Neuronal stem cell (in vitro differentiated cells): ENCODE measurements at regions not wholly inside any gene's neighbourhood (a gene's known extent, or its start where the extent isn't known, plus 50 kb on each side); places are given as distances from the start of the nearest gene placed in this dataset.

Experiments
- DNase-seq: peaks from one replicate; pipeline ENCODE4 v3.0.0-alpha.2; 2013; ENCODE audit warnings: low spot score
- H2AFZ ChIP-seq: one replicate; pipeline ENCODE4 v1.6.1; 2013; ENCODE audit warnings: mild to moderate bottlenecking, low read length, inconsistent platforms
- H2AK5ac ChIP-seq: 2 replicates; pipeline ENCODE4 v1.6.1; 2013; ENCODE audit warnings: low read depth, mild to moderate bottlenecking, inconsistent platforms, low read length, moderate library complexity, mixed read lengths
- H2BK120ac ChIP-seq: 2 replicates; pipeline ENCODE4 v1.6.1; 2013; ENCODE audit warnings: low read depth, mild to moderate bottlenecking, inconsistent platforms, low read length, moderate library complexity, mixed read lengths
- H2BK12ac ChIP-seq: one replicate; pipeline ENCODE4 v1.6.1; 2013; ENCODE audit warnings: low read length, inconsistent platforms
- H2BK15ac ChIP-seq: 2 replicates; pipeline ENCODE4 v1.6.1; 2013; ENCODE audit warnings: mild to moderate bottlenecking, low read length, inconsistent platforms, mixed read lengths
- H2BK5ac ChIP-seq: one replicate; pipeline ENCODE4 v1.6.1; 2013; ENCODE audit warnings: inconsistent platforms, mild to moderate bottlenecking, low read length, moderate library complexity
- H3K14ac ChIP-seq: one replicate; pipeline ENCODE4 v1.6.1; 2013; ENCODE audit warnings: low read length, inconsistent platforms
- H3K18ac ChIP-seq: 2 replicates; pipeline ENCODE4 v1.6.1; 2013; ENCODE audit warnings: low read length, inconsistent platforms
- H3K23ac ChIP-seq: 2 replicates; pipeline ENCODE4 v1.6.1; 2013; ENCODE audit warnings: low read depth, mild to moderate bottlenecking, mixed read lengths, low read length, inconsistent platforms; ENCODE audit not compliant: poor library complexity
- H3K27ac ChIP-seq: replicated peaks from 3 replicates; pipeline ENCODE4 v1.5.1; 2013; ENCODE audit warnings: low read length, inconsistent platforms
- H3K27me3 ChIP-seq, 3 experiments: 2 replicates each; pipeline ENCODE4 v1.6.1; 2013; ENCODE audit warnings: low read length in 3 of 3, mild to moderate bottlenecking in 2 of 3, inconsistent platforms in 1 of 3, low read depth in 1 of 3, mixed read lengths in 1 of 3, moderate library complexity in 1 of 3; ENCODE audit not compliant: control insufficient read depth in 3 of 3, insufficient read depth in 3 of 3
- H3K36me3 ChIP-seq, 2 donors: replicated peaks in 1 of 2; 2 replicates each; pipeline ENCODE4 v1.6.1; 2013; ENCODE audit warnings: low read length in 2 of 2; ENCODE audit not compliant: control insufficient read depth in 2 of 2, insufficient read depth in 2 of 2
- H3K4ac ChIP-seq: 2 replicates; pipeline ENCODE4 v1.6.1; 2013; ENCODE audit warnings: inconsistent platforms, mild to moderate bottlenecking, low read length, moderate library complexity
- H3K4me1 ChIP-seq, 2 donors: 1 replicate in 1 of 2; 2 replicates in 1 of 2; pipeline ENCODE4 v1.6.1; 2013; ENCODE audit warnings: low read length in 2 of 2, low read depth in 1 of 2; ENCODE audit not compliant: control insufficient read depth in 2 of 2, insufficient read depth in 1 of 2
- H3K4me2 ChIP-seq: one replicate; pipeline ENCODE4 v1.6.1; 2013; ENCODE audit warnings: mild to moderate bottlenecking, low read length, inconsistent platforms; ENCODE audit not compliant: insufficient read depth, poor library complexity, severe bottlenecking
- H3K4me3 ChIP-seq, 2 donors: 2 replicates each; pipeline ENCODE4 v1.5.1; 2013; ENCODE audit warnings: low read length in 2 of 2, mild to moderate bottlenecking in 2 of 2, inconsistent platforms in 1 of 2, moderate library complexity in 1 of 2
- H3K79me1 ChIP-seq: one replicate; pipeline ENCODE4 v1.6.1; 2013; ENCODE audit warnings: low read depth, mild to moderate bottlenecking, inconsistent platforms, low read length, moderate library complexity
- H3K9ac ChIP-seq: one replicate; pipeline ENCODE4 v1.6.1; 2013; ENCODE audit warnings: mild to moderate bottlenecking, low read depth, low read length, inconsistent platforms; ENCODE audit not compliant: poor library complexity
- H3K9me3 ChIP-seq, 2 donors: replicated peaks in 1 of 2; 2 replicates each; pipeline versions ENCODE3 to v1.6.1; 2013; ENCODE audit warnings: low read length in 2 of 2, mild to moderate bottlenecking in 2 of 2, inconsistent platforms in 1 of 2, low read depth in 1 of 2, mixed read lengths in 1 of 2, moderate library complexity in 1 of 2; ENCODE audit not compliant: control insufficient read depth in 2 of 2, insufficient read depth in 1 of 2
- H4K8ac ChIP-seq: one replicate; pipeline ENCODE4 v1.6.1; 2013; ENCODE audit warnings: low read depth, mild to moderate bottlenecking, inconsistent platforms, low read length, moderate library complexity
- H4K91ac ChIP-seq: one replicate; pipeline ENCODE4 v1.6.1; 2013; ENCODE audit warnings: low read length, low read depth, mild to moderate bottlenecking, inconsistent platforms; ENCODE audit not compliant: poor library complexity
- whole genome bisulfite sequencing, 2 donors: extraction: QIAGEN DNeasy Blood & Tissue Kit; methylation state at CpG; one replicate each; pipeline ENCODE4 v1.1.7; 2013; ENCODE audit warnings: missing lambda C conversion rate in 2 of 2, mixed read lengths in 1 of 2; ENCODE audit not compliant: insufficient read length in 2 of 2, insufficient replicate concordance in 1 of 2; ENCODE audit errors: extremely low coverage in 2 of 2; 5-methylcytosine and 5-hydroxymethylcytosine counted together

DNA sequence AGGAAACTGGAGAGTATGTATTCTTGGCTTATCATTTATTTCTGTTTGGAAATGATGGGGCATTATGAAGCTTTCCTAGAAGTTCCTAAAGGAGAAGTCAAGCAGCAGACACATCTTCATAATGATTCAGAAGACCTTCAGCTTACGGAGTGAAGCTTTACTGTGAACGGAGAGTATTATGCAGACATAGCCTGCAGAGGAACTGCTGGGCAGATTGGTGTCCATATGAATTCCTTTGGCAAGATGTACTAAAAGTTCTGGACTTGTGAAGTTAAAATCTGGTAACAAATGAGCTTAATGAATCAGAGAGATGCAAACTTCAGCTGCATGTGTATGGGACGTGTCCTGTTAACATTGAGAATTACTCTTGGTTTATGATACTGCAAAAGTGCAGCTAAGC is 60.1 kb downstream of the NABP1 start:
- Histone ChIP-seq H2AFZ (no peak overlapping the region), H4K8ac (no peak overlapping the region), H3K9me3 (no peaks in the 10 kb centered on the region), H3K18ac (no peak overlapping the region), H3K27ac (no peak overlapping the region), H3K9ac (no peak overlapping the region), H2BK120ac (no peak overlapping the region), H2BK15ac (no peak overlapping the region), H3K4me1 (no peaks in the 10 kb centered on the region), H3K79me1 (no peaks in the 10 kb centered on the region), H3K4me3 (no peak overlapping the region), H2BK5ac (no peak overlapping the region), H2BK12ac (no peak overlapping the region), H4K91ac (no peak overlapping the region), H2AK5ac (no peak overlapping the region), H3K27me3 (peaks cover 0 to 4% (median 0%) of the 10 kb centered on the region in 3 experiments), H3K14ac (no peak overlapping the region), H3K4ac (no peak overlapping the region), H3K23ac (no peak overlapping the region), H3K4me2 (no peak overlapping the region), H3K36me3 (no peaks in the 10 kb centered on the region)
- no peak for DNase-seq
- no CpG with 5 or more reads among the region's 3 CpGs for WGBS, 2 donors

DNA sequence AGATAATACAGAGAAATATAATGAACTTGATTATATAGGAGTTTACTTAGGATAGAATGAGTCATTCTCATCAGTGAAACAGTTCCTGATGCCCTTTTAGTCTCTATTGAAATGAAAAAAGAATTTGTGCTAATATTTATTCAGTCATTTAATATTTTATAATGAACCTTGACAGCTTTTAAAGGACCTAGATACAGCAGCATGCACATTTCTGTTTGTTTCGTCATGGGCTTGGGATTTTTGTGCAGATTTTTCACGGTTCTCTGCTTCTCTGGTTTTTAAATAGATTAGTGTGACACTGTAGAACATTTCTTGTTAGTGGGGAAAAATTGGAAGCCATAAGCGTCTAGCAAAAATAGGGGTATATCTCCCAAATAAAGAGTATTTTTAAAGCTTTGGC is 60.7 kb downstream of the NABP1 start:
- H2BK12ac ChIP-seq, result no peak overlapping the region
- H3K27ac ChIP-seq, result no peak overlapping the region
- no peak overlapping the region for H4K91ac ChIP-seq
- no peak overlapping the region for H2BK120ac ChIP-seq
- no peak overlapping the region for H2BK15ac ChIP-seq
- no peaks in the 10 kb centered on the region for H3K4me1 ChIP-seq
- no peak overlapping the region for H3K18ac ChIP-seq
- H3K36me3 ChIP-seq, result no peaks in the 10 kb centered on the region
- no peak overlapping the region for H3K23ac ChIP-seq
- no peak overlapping the region for H2AK5ac ChIP-seq
- peaks cover 0 to 4% (median 0%) of the 10 kb centered on the region in 3 experiments for H3K27me3 ChIP-seq
- no peak overlapping the region for H2BK5ac ChIP-seq
- H3K79me1 ChIP-seq, result no peaks in the 10 kb centered on the region
- H4K8ac ChIP-seq, result no peak overlapping the region
- DNase-seq, result no peak
- H3K4me2 ChIP-seq, result no peak overlapping the region
- no peak overlapping the region for H3K4me3 ChIP-seq
- no peak overlapping the region for H3K9ac ChIP-seq
- no peak overlapping the region for H3K14ac ChIP-seq
- H2AFZ ChIP-seq, result no peak overlapping the region
- H3K9me3 ChIP-seq, result no peaks in the 10 kb centered on the region
- H3K4ac ChIP-seq, result no peak overlapping the region
- WGBS, 2 donors, result no CpG with 5 or more reads among the region's 3 CpGs

DNA sequence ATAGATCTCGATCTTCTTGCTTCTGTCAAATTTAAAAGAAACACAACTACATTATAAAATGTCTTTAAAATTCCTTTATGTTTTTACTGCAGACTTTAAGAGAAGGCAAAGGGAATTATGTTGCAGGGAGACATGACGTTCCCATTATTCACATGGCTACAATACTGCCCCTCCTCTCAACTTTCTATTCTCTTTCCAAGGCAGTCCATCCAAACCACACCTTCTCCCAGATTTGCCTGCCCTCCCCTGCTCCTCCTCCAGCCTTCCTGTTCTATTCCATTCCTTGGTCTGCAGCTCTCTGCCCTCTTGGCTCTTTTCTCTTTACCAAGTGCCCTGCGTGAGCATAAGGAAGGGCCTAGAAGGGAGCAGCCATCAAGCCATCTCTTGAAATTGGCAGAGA is 61.3 kb downstream of the NABP1 start:
- H3K4ac ChIP-seq, result no peak overlapping the region
- no peak overlapping the region for H3K23ac ChIP-seq
- H3K27ac ChIP-seq, result no peak overlapping the region
- H4K91ac ChIP-seq, result no peak overlapping the region
- no peak overlapping the region for H4K8ac ChIP-seq
- H3K27me3 ChIP-seq, result peaks cover 0 to 4% (median 0%) of the 10 kb centered on the region in 3 experiments
- no peak overlapping the region for H3K4me3 ChIP-seq
- no peak overlapping the region for H2BK5ac ChIP-seq
- H3K4me2 ChIP-seq, result no peak overlapping the region
- H3K79me1 ChIP-seq, result no peaks in the 10 kb centered on the region
- H3K18ac ChIP-seq, result no peak overlapping the region
- no CpG with 5 or more reads among the region's 3 CpGs for WGBS, 2 donors
- H3K4me1 ChIP-seq, result no peaks in the 10 kb centered on the region
- no peak for DNase-seq
- no peak overlapping the region for H2AK5ac ChIP-seq
- H3K9ac ChIP-seq, result no peak overlapping the region
- H3K36me3 ChIP-seq, result no peaks in the 10 kb centered on the region
- no peak overlapping the region for H3K14ac ChIP-seq
- H2BK120ac ChIP-seq, result no peak overlapping the region
- no peak overlapping the region for H2AFZ ChIP-seq
- H2BK12ac ChIP-seq, result no peak overlapping the region
- no peak overlapping the region for H2BK15ac ChIP-seq
- no peaks in the 10 kb centered on the region for H3K9me3 ChIP-seq

DNA sequence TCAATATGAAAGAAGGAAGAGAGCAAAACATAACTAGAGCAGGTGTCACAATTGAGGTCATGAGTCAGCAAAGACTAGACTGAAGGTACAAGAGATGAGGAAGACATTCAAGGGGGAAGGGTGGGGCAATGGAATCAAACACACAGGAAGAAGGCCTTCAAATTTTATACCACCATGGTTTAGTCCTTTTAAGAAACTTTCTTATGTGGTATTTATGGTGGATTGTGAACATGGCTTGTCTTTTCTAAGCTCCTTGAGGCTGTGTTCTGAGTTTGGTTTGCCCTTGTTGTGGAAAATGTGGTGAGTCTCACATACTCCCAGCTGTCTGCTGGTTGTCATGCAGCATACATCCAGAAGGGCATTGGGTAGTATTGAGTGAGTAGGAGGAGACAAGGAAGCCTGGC is 62.1 kb downstream of the NABP1 start:
- Histone ChIP-seq H2AFZ (no peak overlapping the region), H3K27me3 (peaks cover 0 to 4% (median 0%) of the 10 kb centered on the region in 3 experiments), H3K27ac (no peak overlapping the region), H3K4me3 (no peak overlapping the region), H2BK5ac (no peak overlapping the region), H3K18ac (no peak overlapping the region), H2BK120ac (no peak overlapping the region), H3K4me2 (no peak overlapping the region), H3K4ac (no peak overlapping the region), H2BK15ac (no peak overlapping the region), H3K36me3 (no peaks in the 10 kb centered on the region), H3K9me3 (no peaks in the 10 kb centered on the region), H3K9ac (no peak overlapping the region), H3K4me1 (no peaks in the 10 kb centered on the region), H2BK12ac (no peak overlapping the region), H4K8ac (no peak overlapping the region), H4K91ac (no peak overlapping the region), H3K14ac (no peak overlapping the region), H2AK5ac (no peak overlapping the region), H3K79me1 (no peaks in the 10 kb centered on the region), H3K23ac (no peak overlapping the region)
- no peak for DNase-seq
